Vagina (tissue), 2 donors: ENCODE measurements at regions not wholly inside any gene's neighbourhood (a gene's known extent, or its start where the extent isn't known, plus 50 kb on each side); places are given as distances from the start of the nearest gene placed in this dataset.

ENCODE experiments used
- DNase-seq, 2 donors: peaks; one replicate each; pipeline ENCODE4 v3.0.0-alpha.2; 2017; ENCODE audit errors: extremely low spot score in 2 of 2
- H3K27ac ChIP-seq: fragments of 200-600 bp; sonication (generic); one replicate; pipeline ENCODE4 v1.5.1; 2019
- H3K27me3 ChIP-seq: fragments of 200-600 bp; sonication (generic); one replicate; pipeline ENCODE4 v1.5.1; 2019
- H3K36me3 ChIP-seq, 2 donors: fragments of 200-600 bp; sonication (generic); one replicate each; pipeline ENCODE4 v1.5.1; 2017 to 2019
- H3K4me1 ChIP-seq: fragments of 200-600 bp; sonication (generic); one replicate; pipeline ENCODE4 v1.5.1; 2019
- H3K4me3 ChIP-seq, 2 donors: fragments of 200-600 bp; sonication (generic); 1 replicate in 1 of 2; 2 replicates in 1 of 2; pipeline ENCODE4 v1.5.1; 2016 to 2019
- H3K9me3 ChIP-seq: fragments of 200-600 bp; sonication (generic); one replicate; pipeline ENCODE4 v1.5.1; 2019
- CTCF ChIP-seq, 3 experiments: fragments of 450-650 bp in 2 of 3; fragments of 200-600 bp in 1 of 3; sonication (generic) in 1 of 3; IDR thresholded peaks; one replicate each; pipeline ENCODE4 v1.5.1; 2017 to 2019; ENCODE audit warnings: antibody characterized with exemption in 3 of 3, mild to moderate bottlenecking in 2 of 3, moderate library complexity in 2 of 3
- POLR2A ChIP-seq, 2 donors: fragments of 450-650 bp; IDR thresholded peaks; one replicate each; pipeline ENCODE4 v1.6.1; 2017; ENCODE audit warnings: antibody characterized with exemption in 2 of 2, mild to moderate bottlenecking in 2 of 2, moderate library complexity in 2 of 2
- POLR2AphosphoS5 ChIP-seq, 2 donors: sonication (generic); formaldehyde crosslinking; IDR thresholded peaks; one replicate each; pipeline ENCODE4 v1.9.0; 2017; ENCODE audit warnings: antibody characterized with exemption in 2 of 2, mild to moderate bottlenecking in 2 of 2, low read depth in 1 of 2; ENCODE audit not compliant: insufficient read depth in 1 of 2
- intact Hi-C: fragments of 100-400 bp; cut with DNase I; formaldehyde crosslinking; loops from one replicate; pipeline ENCODE4 v1.15.1; 2023

- TF ChIP-seq CTCF (IDR thresholded peaks at IDR 0.05), result no peak
- TF ChIP-seq POLR2AphosphoS5 (IDR thresholded peaks at IDR 0.05; ENCODE audit: insufficient read depth in 1 of 2, low read depth in 1 of 2), result no peak
- TF ChIP-seq POLR2A (IDR thresholded peaks at IDR 0.05), result no peak
- no peak overlapping the region for H3K4me3 ChIP-seq
- intact Hi-C loops, result no loop called here
- H3K27ac ChIP-seq, result no peak overlapping the region
- H3K27me3 ChIP-seq, result no peaks in the 10 kb centered on the region
- no peaks in the 10 kb centered on the region for H3K4me1 ChIP-seq
- H3K36me3 ChIP-seq, result no peaks in the 10 kb centered on the region
- no peak for DNase-seq
- no peaks in the 10 kb centered on the region for H3K9me3 ChIP-seq
Observed at GRCh38 chr4:177194906-177195305, 114.8 kb upstream of the NEIL3 start.

GRCh38 chr4:177196615-177197014 is 113.1 kb upstream of the NEIL3 start:
- no peak for TF ChIP-seq POLR2A (IDR thresholded peaks at IDR 0.05)
- no peak for TF ChIP-seq CTCF (IDR thresholded peaks at IDR 0.05)
- TF ChIP-seq POLR2AphosphoS5 (IDR thresholded peaks at IDR 0.05; ENCODE audit: insufficient read depth in 1 of 2, low read depth in 1 of 2), result no peak
- DNase-seq, result no peak
- H3K9me3 ChIP-seq, result no peaks in the 10 kb centered on the region
- H3K4me1 ChIP-seq, result no peaks in the 10 kb centered on the region
- H3K27me3 ChIP-seq, result no peaks in the 10 kb centered on the region
- no peaks in the 10 kb centered on the region for H3K36me3 ChIP-seq
- H3K4me3 ChIP-seq, result no peak overlapping the region
- H3K27ac ChIP-seq, result no peak overlapping the region
- intact Hi-C loops, result no loop called here

GRCh38 chr4:177201614-177202013 is 108.1 kb upstream of the NEIL3 start:
- Histone ChIP-seq H3K27ac (no peak overlapping the region), H3K36me3 (no peaks in the 10 kb centered on the region), H3K9me3 (no peaks in the 10 kb centered on the region), H3K4me3 (no peak overlapping the region), H3K27me3 (no peaks in the 10 kb centered on the region), H3K4me1 (no peaks in the 10 kb centered on the region)
- TF ChIP-seq CTCF (IDR thresholded peaks at IDR 0.05) (no peak), POLR2A (IDR thresholded peaks at IDR 0.05) (no peak), POLR2AphosphoS5 (IDR thresholded peaks at IDR 0.05; ENCODE audit: insufficient read depth in 1 of 2, low read depth in 1 of 2) (no peak)
- intact Hi-C loops, result no loop called here
- no peak for DNase-seq

- no peaks in the 10 kb centered on the region for H3K9me3 ChIP-seq
- no peaks in the 10 kb centered on the region for H3K27me3 ChIP-seq
- H3K27ac ChIP-seq, result no peak overlapping the region
- no peak for TF ChIP-seq POLR2A (IDR thresholded peaks at IDR 0.05)
- TF ChIP-seq CTCF (IDR thresholded peaks at IDR 0.05), result no peak
- TF ChIP-seq POLR2AphosphoS5 (IDR thresholded peaks at IDR 0.05; ENCODE audit: insufficient read depth in 1 of 2, low read depth in 1 of 2), result no peak
- no peak for DNase-seq
- intact Hi-C loops, result no loop called here
- H3K4me1 ChIP-seq, result no peaks in the 10 kb centered on the region
- no peak overlapping the region for H3K4me3 ChIP-seq
- H3K36me3 ChIP-seq, result no peaks in the 10 kb centered on the region
Observed at GRCh38 chr4:177204126-177204525, 105.5 kb upstream of the NEIL3 start.

GRCh38 chr4:177214935-177215334 is 94.7 kb upstream of the NEIL3 start:
- Histone ChIP-seq H3K4me3 (no peak overlapping the region), H3K36me3 (no peaks in the 10 kb centered on the region), H3K27ac (no peak overlapping the region), H3K4me1 (no peaks in the 10 kb centered on the region), H3K9me3 (no peaks in the 10 kb centered on the region), H3K27me3 (no peaks in the 10 kb centered on the region)
- no peak for TF ChIP-seq POLR2A (IDR thresholded peaks at IDR 0.05)
- no peak for TF ChIP-seq CTCF (IDR thresholded peaks at IDR 0.05)
- TF ChIP-seq POLR2AphosphoS5 (IDR thresholded peaks at IDR 0.05; ENCODE audit: insufficient read depth in 1 of 2, low read depth in 1 of 2), result no peak
- DNase-seq, result no peak
- intact Hi-C loops, result no loop called here
